OCI-LY7 (cell line): ENCODE measurements at regions not wholly inside any gene's neighbourhood (a gene's known extent, or its start where the extent isn't known, plus 50 kb on each side); places are given as distances from the start of the nearest gene placed in this dataset.

Source experiments
- EZH2phosphoT487 ChIP-seq: fragments of 200-600 bp; sonication (generic); IDR thresholded peaks from 2 replicates; pipeline ENCODE4 v1.6.1; 2018; ENCODE audit warnings: low read depth, borderline replicate concordance, mild to moderate bottlenecking, mixed run types, antibody characterized with exemption, low read length, moderate library complexity, mixed read lengths
- TF ChIP-seq, protein P1 (sequence below): fragments of 200-600 bp; sonication (generic); conservative IDR thresholded peaks from 2 replicates; pipeline ENCODE4 v1.5.1; 2014; ENCODE audit warnings: mild to moderate bottlenecking, antibody characterized with exemption, low read length, moderate library complexity, mixed read lengths

DNA sequence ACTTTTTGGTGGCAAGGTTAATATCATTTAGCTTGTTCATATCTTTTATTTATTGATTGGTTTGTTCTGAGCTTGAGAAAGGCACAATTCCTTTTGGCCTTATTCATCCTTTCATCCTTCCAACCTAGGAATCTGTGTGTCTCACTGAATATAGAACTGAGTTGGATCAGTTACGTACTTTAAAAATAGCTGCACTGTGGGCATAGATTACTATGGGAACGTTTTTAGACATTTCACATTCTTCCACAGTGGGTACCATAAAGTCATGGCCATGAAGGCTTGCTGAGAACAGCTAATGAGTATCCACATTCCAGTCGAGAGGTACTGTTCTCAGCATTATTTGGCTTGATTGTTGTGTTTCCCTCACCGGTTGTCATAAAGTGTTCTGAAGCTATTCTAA, 217.0 kb upstream of the DKK2 start:
- TF ChIP-seq, protein P1, sequence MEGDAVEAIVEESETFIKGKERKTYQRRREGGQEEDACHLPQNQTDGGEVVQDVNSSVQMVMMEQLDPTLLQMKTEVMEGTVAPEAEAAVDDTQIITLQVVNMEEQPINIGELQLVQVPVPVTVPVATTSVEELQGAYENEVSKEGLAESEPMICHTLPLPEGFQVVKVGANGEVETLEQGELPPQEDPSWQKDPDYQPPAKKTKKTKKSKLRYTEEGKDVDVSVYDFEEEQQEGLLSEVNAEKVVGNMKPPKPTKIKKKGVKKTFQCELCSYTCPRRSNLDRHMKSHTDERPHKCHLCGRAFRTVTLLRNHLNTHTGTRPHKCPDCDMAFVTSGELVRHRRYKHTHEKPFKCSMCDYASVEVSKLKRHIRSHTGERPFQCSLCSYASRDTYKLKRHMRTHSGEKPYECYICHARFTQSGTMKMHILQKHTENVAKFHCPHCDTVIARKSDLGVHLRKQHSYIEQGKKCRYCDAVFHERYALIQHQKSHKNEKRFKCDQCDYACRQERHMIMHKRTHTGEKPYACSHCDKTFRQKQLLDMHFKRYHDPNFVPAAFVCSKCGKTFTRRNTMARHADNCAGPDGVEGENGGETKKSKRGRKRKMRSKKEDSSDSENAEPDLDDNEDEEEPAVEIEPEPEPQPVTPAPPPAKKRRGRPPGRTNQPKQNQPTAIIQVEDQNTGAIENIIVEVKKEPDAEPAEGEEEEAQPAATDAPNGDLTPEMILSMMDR: no peak
- no peak for TF ChIP-seq EZH2phosphoT487
